SK-N-MC (cell line): ENCODE measurements at regions not wholly inside any gene's neighbourhood (a gene's known extent, or its start where the extent isn't known, plus 50 kb on each side); places are given as distances from the start of the nearest gene placed in this dataset.
"Not testable (repeated sequence)": the region's sequence is repeated elsewhere in the genome, so short reads cannot be mapped to it uniquely, and the experiment has no call there.

Source experiments
- DNase-seq: peaks from one replicate; pipeline ENCODE4 v3.0.0-alpha.2; 2011; ENCODE audit warnings: low read depth, low spot score
- H3K27ac ChIP-seq: fragments of 200-600 bp; sonication (generic); 2 replicates; pipeline ENCODE4 v1.5.1; 2016; ENCODE audit warnings: mixed run types
- H3K36me3 ChIP-seq: fragments of 200-600 bp; sonication (generic); 2 replicates; pipeline ENCODE4 v1.6.1; 2017; ENCODE audit warnings: antibody characterized with exemption, low read length, mixed read lengths; ENCODE audit not compliant: insufficient read depth
- H3K4me3 ChIP-seq: fragments of 200-600 bp; sonication (generic); 2 replicates; pipeline ENCODE4 v1.5.1; 2016
- H3K9ac ChIP-seq: fragments of 200-600 bp; sonication (generic); 2 replicates; pipeline ENCODE4 v1.8.0; 2017; ENCODE audit warnings: mixed run types, mixed read lengths; ENCODE audit not compliant: insufficient read length
- H3K9me3 ChIP-seq: fragments of 200-600 bp; sonication (generic); 2 replicates; pipeline ENCODE4 v1.6.1; 2017; ENCODE audit warnings: low read depth, mild to moderate bottlenecking, antibody characterized with exemption, low read length, moderate library complexity, mixed read lengths
- EZH2 ChIP-seq: fragments of 200-600 bp; sonication (generic); IDR thresholded peaks from one replicate; pipeline ENCODE4 v1.6.1; 2017; ENCODE audit warnings: antibody characterized with exemption
- FOXP2 ChIP-seq: optimal IDR thresholded peaks from 2 replicates; pipeline ENCODE3; 2011; ENCODE audit warnings: mild to moderate bottlenecking, moderate library complexity; ENCODE audit not compliant: insufficient read depth; ENCODE audit errors: extremely low read length, control extremely low read depth
- POLR2AphosphoS5 ChIP-seq: IDR thresholded peaks from 2 replicates; pipeline ENCODE4 v1.6.1; 2012; ENCODE audit warnings: mild to moderate bottlenecking, low read depth, low read length, borderline replicate concordance

GRCh38 chr6:122246906-122247658 lies 152.4 kb upstream of the HSF2 start:
- no peak overlapping the region for H3K4me3 ChIP-seq
- no peaks in the 10 kb centered on the region for H3K9me3 ChIP-seq
- DNase-seq, result no peak
- H3K9ac ChIP-seq, result no peak overlapping the region
- TF ChIP-seq FOXP2, result no peak
- no peak for TF ChIP-seq POLR2AphosphoS5
- TF ChIP-seq EZH2, result no peak
- H3K27ac ChIP-seq, result no peak overlapping the region
- H3K36me3 ChIP-seq, result no peaks in the 10 kb centered on the region

DNA sequence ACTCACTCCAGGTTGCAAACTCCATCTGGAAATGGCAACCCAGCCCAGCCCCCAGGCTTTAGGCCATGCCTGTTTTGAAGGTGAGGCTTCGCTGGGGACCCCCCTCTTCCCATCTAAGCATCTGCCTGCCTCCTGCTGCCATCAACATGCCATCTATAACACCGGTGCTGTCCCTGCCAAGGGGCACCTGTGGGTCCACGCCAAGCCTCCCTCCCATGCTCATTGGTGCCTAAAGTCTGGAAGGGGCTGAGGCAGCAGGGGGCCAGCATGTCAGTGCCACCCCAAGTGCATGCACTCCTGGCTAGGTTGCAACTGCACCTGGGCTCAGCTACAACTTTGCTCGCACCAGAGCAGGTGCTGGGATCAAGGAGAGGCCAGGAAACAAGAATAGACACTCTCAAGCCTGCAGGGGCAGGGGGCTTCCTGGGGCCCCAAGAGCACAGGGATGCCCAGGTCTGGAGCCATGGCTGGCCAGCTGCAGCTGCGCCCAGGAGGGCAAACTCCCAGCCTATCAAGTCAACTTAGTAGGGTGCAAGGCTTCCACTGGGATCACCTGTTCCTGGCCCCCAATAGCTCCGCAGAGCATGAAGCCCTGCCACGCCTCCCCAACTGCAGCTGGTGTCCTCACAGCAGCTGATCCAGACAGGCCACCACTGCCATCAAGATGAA lies 151.3 kb upstream of the HSF2 start:
- no peak for DNase-seq
- Histone ChIP-seq H3K27ac (no peak overlapping the region), H3K9me3 (no peaks in the 10 kb centered on the region), H3K36me3 (no peaks in the 10 kb centered on the region), H3K9ac (no peak overlapping the region), H3K4me3 (no peak overlapping the region)
- TF ChIP-seq FOXP2 (no peak), POLR2AphosphoS5 (no peak), EZH2 (no peak)

- TF ChIP-seq FOXP2, result no peak
- no peak for TF ChIP-seq POLR2AphosphoS5
- no peak for TF ChIP-seq EZH2
Observed at GRCh38 chr6:122248844-122249243, 150.6 kb upstream of the HSF2 start.

DNA sequence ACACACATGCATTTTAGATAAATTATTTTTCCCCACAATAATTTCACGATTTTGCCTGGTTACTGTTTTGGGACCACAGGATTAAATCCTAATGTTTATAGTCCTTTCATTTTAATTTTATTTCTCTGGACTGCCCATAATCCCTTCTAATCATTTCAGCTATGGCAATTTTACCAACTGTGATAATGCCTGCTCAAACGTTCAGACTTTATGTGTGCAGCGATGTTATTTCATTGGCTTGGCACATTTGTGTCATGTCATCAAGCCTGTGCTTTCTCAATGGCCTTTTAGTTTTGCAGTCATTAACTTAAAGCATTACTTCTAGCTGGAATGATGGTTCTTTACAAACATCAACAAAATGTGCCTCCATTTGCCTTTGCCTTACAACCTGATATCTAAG lies 140.6 kb upstream of the HSF2 start:
- no peaks in the 10 kb centered on the region for H3K9me3 ChIP-seq
- no peak overlapping the region for H3K9ac ChIP-seq
- H3K36me3 ChIP-seq, result no peaks in the 10 kb centered on the region
- no peak for DNase-seq
- TF ChIP-seq FOXP2 (no peak), EZH2 (no peak), POLR2AphosphoS5 (no peak)
- H3K27ac ChIP-seq, result no peak overlapping the region
- H3K4me3 ChIP-seq, result no peak overlapping the region

More at GRCh38 chr6:122248844-122249243, 150.6 kb upstream of the HSF2 start:
- DNase-seq, result no peak
- H3K27ac ChIP-seq, result no peak overlapping the region
- no peak overlapping the region for H3K4me3 ChIP-seq
- H3K9me3 ChIP-seq, result no peaks in the 10 kb centered on the region
- H3K36me3 ChIP-seq, result no peaks in the 10 kb centered on the region
- H3K9ac ChIP-seq, result no peak overlapping the region

- Histone ChIP-seq H3K36me3 (no peaks in the 10 kb centered on the region), H3K27ac (no peak overlapping the region), H3K9me3 (no peaks in the 10 kb centered on the region), H3K9ac (no peak overlapping the region), H3K4me3 (no peak overlapping the region)
- no peak for DNase-seq
- TF ChIP-seq POLR2AphosphoS5, result no peak
- TF ChIP-seq EZH2, result no peak
- no peak for TF ChIP-seq FOXP2
Observed at GRCh38 chr6:122264557-122264956, 134.9 kb upstream of the HSF2 start.

DNA sequence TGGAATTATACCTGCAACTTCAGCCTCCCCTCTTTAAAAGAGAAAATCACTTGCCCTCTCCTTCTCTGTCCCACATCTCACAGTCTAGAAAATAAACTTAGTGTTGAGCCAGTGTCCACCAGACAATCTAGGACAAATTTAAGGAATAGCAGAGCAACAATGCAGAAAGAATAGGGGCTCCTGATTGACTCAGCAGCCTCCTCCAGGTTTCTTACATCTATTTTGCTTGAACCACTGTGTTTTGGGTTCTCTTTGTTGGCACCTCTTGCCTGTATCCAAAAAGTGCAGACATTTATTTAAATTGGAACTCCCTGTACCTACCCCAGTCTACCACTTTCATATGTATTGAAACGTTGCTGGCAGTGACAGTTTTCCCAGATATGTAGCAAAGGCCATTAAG lies 133.7 kb upstream of the HSF2 start:
- H3K36me3 ChIP-seq, result no peaks in the 10 kb centered on the region
- no peak overlapping the region for H3K4me3 ChIP-seq
- H3K9ac ChIP-seq, result no peak overlapping the region
- H3K27ac ChIP-seq, result no peak overlapping the region
- no peak for DNase-seq
- no peaks in the 10 kb centered on the region for H3K9me3 ChIP-seq
- no peak for TF ChIP-seq EZH2
- no peak for TF ChIP-seq POLR2AphosphoS5
- TF ChIP-seq FOXP2, result no peak

DNA sequence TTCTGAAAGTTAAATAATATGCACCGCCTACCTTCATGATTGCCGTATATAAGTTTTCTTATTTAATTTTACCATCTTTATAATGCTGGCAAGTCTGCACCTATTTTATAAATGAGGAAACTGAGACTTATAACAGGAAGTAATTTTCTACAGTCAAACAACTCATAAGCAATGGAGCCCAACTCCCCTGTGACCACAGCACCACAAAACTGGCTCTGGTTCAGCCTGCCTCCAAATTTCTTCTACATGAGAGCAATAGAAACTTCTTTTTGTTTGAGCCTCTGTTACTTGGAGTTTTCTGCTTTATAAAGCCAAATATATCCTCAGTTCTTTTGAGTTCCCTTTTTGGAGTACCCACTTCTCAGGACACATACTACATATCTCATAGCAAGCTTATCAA lies 131.1 kb upstream of the HSF2 start:
- Histone ChIP-seq H3K36me3 (no peaks in the 10 kb centered on the region), H3K4me3 (no peak overlapping the region), H3K9me3 (no peaks in the 10 kb centered on the region), H3K27ac (no peak overlapping the region), H3K9ac (no peak overlapping the region)
- TF ChIP-seq FOXP2, result no peak
- DNase-seq, result no peak

GRCh38 chr6:122276637-122277036 lies 122.8 kb upstream of the HSF2 start:
- TF ChIP-seq EZH2, result no peak
- TF ChIP-seq POLR2AphosphoS5, result no peak
- no peak for TF ChIP-seq FOXP2
- Histone ChIP-seq H3K4me3 (no peak overlapping the region), H3K27ac (no peak overlapping the region), H3K9ac (no peak overlapping the region), H3K9me3 (no peaks in the 10 kb centered on the region), H3K36me3 (no peaks in the 10 kb centered on the region)
- DNase-seq, result no peak

DNA sequence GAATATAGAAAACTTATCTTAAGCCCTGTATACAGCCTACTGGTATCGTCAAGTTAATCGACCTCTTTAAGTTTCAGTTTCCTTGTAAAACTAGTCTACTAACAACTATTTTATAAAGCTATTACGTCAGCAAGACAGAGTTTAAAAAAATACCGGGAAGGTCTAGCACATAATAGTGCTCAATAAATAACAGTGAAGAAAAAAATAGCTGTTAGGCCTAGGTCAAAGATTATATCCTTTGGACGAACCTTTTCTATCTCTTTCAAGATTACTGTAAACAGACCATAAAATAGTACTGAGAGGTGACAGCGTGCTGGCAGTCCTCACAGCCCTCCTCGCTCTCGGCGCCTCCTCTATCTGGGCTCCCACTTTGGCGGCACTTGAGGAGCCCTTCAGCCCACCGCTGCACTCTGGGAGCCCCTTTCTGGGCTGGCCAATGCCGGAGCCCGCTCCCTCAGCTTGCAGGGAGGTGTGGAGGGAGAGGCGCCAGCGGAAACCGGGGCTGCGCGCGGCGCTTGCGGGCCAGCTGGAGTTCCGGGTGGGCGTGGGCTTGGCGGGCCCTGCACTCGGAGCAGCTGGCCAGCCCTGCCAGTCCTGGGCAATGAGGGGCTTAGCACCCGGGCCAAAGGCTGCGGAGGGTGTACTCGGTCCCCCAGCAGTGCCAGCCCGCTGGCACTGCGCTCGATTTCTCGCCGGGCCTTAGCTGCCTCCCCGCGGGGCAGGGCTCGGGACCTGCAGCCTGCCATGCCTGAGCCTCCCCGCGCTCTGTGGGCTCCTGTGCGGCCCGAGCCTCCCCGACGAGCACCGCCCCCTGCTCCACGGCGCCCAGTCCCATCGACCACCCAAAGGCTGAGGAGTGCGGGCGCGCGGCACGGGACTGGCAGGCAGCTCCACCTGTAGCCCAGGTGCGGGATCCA lies 119.1 kb upstream of the HSF2 start:
- H3K4me3 ChIP-seq, DNase-seq, H3K27ac ChIP-seq, H3K36me3 ChIP-seq, H3K9me3 ChIP-seq, H3K9ac ChIP-seq: not testable (repeated sequence)
